Limb (tissue), 2 donors: ENCODE measurements at regions not wholly inside any gene's neighbourhood (a gene's known extent, or its start where the extent isn't known, plus 50 kb on each side); places are given as distances from the start of the nearest gene placed in this dataset.
"Not testable (repeated sequence)": the region's sequence is repeated elsewhere in the genome, so short reads cannot be mapped to it uniquely, and the experiment has no call there.

Experiments used
- DNase-seq, 2 donors: peaks; one replicate each; pipeline ENCODE4 v3.0.0-alpha.2; 2016; ENCODE audit errors: extremely low spot score in 2 of 2

DNA sequence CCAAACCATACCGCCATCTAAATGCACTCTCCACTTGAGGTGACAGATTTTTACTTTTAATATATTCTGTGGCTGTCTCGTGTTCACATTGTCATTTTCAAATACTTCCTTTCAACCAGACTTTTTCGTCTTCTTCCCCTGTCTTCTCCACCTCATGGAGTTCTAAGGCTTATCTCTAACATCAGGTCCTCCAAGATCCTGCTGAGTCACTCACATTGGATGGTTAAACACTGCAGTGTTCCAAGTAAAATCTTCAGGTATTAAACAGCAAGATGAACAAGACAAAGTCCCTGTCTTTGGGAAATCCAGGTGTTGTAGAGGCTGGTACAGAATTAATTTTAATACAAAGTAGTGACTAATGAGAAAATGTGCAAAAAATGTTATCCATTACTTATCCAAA, 330.2 kb upstream of the KIF2B start:
- DNase-seq: no peak

DNA sequence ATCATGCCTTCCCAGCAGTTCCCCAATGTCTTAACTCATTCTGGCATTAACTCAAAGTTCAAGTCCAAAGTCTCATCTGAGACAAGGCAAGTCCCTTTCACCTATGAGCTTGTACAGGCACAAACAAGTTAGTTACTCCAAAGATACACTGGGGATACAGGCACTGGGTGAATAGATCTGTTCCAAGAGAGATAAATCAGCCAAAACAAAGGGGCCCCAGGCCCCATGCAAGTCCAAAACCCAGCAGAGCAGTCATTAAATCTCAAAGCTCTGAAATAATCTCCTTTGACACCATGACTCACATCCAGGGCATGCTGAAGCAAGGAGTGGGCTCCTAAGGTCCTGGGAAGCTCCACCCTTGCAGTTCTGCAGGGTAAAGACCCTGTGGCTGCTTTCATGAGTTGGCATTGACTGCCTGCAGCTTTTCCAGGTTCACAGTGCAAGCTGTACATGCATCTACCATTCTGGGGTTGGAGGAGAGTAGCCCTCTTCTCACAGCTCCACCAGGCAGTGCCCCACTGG, 332.2 kb upstream of the KIF2B start:
- no peak for DNase-seq

DNA sequence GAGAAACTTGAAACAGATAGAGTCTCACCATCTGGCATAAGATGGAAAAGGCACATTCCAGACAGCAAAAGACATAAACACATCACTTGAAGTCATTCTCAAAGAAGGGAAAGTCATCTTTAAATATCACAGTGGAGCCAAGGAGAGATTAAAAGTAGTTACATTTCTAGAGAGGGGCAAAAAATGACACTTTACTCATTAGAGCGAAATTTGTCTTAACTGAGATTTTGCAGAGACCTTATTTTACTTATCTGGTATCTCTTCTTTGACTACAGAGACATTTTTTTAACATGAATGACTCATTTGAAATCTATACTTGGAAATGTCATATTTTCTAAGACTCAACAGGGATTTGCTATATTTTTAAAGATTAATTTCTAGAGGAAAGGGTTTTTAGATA, 339.0 kb upstream of the KIF2B start:
- no peak for DNase-seq

DNA sequence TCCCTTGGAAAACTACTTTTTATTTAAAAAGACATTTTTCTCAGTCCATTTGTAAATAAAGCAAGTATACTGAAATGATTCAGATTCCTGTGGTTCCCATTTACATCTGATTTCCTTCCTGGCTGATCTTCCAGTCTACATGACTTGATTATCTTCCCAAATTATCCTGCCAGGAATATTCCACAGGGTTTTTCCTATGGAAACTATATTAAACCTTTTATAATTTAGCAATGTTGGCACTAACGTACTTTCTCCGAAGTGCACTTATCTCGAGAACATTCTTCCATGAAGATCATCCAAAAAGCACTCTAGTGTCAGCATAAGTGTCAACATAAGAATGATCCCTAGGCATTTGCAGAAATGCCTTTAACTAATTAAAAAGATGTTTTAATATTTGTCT, 347.7 kb upstream of the KIF2B start:
- peak in 1 of 2 donors; percentile 37 for DNase-seq

DNA sequence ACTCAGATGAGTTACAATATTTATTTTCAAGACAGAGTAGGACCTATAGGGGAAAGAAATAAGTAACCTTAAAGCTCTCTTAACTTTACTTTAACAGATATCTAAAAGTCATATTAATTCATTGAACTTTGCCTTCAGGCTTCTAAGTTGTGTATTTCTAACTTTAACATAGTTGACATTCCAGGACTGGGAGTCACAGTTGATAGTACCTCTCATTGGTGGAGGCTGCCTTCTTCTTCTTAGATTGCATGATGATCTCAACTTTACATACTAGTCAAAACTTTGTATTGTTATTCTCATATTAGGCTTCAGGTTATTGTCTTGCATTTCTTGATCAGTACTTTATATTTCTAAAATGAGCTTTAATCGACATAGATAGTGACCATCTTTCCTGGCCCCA, 350.1 kb upstream of the KIF2B start:
- no peak for DNase-seq

DNA sequence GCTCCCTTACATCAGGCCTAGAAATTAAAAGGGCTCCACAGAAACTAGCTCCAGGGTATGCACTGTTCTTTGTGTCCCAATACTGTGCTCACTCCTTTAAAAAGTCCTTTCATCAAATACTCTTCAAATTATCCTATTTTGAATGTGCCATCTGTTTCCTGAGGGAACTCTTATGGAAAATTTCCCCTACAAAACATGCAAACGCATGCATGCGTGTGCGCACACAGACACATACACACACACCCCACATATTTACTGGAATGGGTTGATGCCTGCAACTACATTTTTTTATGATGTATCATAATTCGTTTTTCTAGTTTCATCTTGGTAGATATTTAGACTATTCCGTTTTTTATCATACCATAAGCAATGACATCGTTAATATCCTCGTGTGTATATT, 351.2 kb upstream of the KIF2B start:
- DNase-seq: no peak

DNA sequence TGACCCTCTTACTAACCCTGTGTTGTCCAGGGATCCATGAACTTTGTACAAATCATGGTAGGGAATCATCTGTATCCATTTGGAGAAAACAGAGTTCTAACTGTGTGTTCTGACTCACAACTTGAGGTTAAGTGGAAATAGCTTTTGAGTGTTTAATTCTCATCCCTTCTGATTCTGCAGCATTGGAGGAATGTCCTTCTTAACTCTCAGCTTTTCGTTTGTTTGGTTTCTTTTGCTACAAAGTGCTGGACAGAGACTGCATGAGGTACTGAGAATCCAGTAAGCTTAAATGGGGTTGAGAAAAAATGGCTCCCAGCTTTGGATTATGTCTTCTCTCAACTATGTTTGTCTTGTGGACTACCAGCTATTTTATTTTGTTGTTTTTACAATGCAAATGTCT, 352.1 kb upstream of the KIF2B start:
- no peak for DNase-seq

DNA sequence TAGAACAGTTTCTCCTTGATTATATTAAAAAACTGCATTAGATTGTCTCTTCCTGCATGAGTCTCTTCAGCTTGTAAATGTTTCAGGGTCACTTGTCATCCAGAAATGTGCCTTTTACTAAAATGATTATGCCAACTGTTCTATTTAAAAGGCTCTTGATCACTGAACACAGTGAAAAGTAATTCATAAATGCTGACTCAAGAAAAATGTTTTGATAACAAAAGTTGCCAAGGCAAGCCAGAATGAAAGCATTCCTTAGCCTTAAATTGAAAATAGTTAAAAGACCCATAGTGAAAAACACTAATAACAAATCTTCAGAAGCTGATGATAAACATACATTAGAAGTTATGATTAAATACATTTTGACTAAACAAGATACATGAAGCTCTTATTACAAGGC, 356.0 kb upstream of the KIF2B start:
- no peak for DNase-seq

DNA sequence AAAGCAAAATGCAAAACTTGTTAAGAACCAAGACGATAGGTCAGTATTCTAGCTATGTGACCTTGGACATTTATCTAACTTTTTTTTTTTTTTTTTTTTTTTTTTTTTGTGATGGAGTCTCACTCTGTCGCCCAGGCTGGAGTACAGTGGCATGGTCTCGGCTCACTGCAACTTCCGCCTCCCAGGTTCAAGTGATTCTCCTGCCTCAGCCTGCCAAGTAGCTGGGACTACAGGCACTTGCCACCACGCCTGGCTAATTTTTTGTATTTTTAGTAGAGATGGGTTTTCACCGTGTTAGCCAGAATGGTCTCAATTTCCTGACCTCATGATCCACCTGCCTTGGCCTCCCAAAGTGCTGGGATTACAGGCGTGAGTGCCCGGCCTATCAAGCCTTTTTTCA, 358.3 kb upstream of the KIF2B start:
- DNase-seq: not testable (repeated sequence)

DNA sequence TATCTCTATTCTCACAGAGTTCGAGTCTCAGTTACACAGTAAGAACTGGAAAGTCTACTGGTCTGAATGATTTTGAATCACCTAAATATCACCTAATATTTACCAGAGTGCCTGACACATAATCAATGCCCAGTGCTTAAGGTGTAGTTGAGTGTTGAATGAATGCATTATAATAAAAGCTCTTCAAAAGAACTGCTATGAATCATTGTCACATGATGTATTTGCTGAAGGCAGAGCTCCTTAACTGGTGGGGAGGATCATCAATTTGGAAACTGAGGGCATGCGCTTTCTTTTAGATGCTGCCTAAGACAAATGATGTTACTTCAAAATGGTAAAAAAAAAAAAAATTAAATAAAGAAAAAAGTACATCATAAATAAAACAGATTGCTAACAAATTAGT, 359.4 kb upstream of the KIF2B start:
- no peak for DNase-seq

DNA sequence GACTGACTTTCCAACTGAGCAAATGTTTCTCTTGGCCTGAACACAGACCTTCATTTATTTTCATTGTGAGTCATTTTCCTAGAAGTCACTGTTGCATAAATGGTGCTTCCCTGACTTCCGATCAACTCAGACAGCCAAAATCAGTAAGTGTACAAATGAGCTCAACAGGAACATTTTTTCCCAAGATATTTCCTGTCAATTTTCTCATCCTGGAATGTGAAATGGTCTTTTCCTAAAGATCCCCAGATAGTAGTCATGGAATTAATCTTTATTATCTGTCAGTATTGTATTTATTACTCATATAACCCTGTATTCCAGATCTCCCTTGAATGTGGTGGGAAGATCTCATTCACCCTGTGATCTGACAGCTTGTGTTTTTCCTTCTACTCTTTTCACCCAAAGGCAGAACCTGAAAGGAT, 360.3 kb upstream of the KIF2B start:
- DNase-seq: no peak

DNA sequence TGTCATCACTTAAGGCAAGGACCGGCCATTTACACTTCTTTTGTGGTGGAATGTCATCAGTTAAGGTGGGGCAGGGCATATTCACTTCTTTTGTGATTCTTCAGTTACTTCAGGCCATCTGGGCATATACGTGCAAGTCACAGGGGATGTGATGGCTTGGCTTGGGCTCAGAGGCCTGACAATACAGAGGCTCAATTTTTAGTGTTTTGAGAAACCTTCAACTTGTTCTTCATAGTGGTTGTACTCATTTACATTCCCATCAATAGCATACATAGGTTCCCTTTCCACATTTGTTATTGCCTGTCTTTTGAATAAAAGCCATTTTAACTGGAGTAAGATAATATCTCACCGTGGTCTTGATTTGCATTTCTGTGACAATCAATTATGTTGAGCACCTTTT, 366.8 kb upstream of the KIF2B start:
- DNase-seq: not testable (repeated sequence)

DNA sequence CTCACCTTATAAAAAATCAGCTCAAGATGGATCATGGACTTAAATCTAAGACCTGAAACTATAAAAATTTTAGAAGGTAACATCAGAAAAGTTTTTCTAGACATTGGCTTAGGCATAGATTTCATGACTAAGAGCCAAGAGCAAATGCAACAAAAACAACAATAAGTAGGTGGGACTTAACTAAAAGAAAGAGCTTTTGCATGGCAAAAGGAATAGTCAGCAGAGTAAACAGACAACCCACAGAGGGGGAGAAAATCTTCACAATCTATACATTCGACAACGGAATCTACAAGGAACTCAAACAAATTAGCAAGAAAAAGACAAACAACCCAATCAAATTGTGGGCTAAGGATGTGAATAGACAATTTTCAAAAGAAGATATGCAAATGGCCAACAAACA, 368.4 kb upstream of the KIF2B start:
- DNase-seq: no peak

DNA sequence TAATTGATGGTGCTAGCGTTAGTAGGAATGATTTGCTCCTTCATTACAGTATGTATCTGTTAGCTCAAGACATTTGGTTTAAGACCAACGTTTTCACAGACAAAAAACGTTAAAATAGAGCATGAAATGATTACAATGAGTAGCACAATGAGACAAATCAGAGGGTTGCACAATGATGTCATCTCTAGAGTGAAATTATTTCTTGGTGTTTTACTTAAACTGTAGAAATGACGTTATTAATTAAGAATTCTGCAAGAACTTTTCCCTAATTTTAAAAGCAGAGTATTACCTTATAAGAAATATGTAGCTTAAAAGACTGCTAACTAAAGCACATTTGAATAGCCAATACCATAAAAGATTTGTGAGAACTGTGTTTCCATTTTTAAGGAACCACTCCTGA, 373.4 kb upstream of the KIF2B start:
- no peak for DNase-seq

DNA sequence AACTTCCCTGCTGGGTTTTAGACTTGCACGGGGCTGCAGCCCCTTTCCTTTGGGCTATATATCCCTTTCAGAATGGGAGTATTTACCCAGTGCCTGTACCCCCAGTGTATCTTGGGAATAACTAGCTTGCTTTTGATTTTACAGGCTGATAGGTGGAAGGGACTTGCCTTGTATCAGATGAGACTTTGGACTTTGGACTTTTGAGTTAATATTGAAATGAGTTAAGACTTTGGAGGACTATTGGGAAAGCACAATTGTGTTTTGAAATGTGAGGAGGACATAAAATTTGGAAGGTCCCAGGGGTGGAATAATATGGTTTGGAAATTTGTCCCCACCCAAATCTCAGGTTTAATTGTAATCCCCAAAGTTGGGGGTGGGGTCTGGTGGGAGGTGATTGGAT, 393.8 kb upstream of the KIF2B start:
- no peak for DNase-seq

DNA sequence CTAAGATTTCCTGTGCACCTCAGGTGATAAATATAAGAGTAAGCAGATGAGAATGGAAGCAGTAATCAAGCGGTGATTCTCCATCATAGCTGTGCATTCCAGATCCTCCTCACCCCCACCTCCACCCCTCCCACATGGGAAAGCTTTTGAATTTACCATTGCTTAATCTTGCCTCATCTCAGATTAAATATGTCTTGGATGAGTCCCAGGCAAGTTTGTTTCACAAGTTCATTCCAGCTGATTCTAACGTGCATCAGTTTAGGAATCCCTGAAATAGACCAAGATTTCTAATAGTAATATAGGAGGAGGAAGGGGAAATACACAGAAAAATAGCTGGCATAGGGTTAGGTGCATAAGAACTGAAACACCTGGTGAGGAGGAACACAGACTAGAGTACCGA, 396.2 kb upstream of the KIF2B start:
- no peak for DNase-seq

DNA sequence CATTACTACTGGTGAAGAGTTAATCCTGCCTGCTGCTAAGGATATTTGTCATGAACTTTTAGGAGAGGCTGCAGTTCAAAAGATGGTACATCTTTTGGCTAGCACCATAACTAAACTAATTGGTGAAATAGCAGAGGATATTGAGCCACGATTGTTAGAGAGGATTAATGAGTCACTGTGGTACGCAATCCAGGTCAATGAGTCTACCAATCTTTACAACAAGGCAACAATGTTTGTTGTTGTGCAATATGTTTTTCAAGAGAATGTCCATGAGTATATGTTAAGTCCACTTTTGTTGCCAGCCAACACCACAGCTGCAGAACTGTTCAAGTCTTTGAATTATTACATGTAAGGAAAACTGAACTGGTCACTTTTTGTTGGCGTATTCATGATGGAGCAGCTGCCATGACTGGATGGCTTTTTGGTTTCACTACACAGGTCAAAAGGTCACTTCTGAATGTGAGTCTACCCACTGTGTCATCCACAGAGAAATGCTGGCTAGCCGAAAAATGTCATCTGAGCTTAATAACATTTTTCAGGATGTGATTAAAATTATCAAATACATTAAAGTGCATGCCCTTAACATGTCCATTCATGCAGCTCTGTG, 402.6 kb upstream of the KIF2B start:
- DNase-seq: no peak

DNA sequence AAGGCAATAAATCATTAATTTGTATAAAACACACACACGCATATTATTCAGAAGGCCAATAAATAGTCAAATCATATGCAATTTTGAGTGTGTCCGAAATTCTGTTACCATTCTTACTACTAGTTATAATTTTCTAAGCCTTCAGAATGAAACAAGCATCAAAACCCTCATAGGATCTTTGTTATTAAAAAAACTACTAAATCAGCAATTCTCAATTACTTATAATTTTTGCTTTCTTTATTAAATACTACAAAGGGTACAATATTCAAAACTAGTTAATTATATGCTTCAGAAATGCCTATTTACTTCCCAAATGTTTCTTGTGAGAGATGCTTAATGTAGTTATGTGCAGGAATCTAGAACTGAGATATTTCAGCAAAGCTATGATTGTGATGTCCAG, 413.1 kb upstream of the KIF2B start:
- no peak for DNase-seq

DNA sequence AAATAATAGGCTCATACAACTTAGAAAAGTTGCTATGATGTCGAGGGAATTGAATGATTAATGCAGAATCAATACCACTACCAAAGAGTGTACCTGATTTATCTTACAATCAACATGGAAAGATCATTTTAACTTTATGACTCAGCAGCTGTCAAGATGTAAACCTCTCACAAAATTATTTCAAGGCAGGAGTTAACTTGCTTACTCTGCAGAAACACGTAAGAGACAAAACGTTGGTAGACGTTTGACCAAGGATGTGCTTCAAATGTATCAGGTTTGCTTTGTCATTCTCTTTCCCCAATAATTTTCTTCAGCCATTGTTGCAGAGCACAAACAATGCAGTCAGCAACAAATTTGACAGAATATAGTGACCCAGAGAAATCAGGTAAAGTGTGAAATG, 415.8 kb upstream of the KIF2B start:
- no peak for DNase-seq

DNA sequence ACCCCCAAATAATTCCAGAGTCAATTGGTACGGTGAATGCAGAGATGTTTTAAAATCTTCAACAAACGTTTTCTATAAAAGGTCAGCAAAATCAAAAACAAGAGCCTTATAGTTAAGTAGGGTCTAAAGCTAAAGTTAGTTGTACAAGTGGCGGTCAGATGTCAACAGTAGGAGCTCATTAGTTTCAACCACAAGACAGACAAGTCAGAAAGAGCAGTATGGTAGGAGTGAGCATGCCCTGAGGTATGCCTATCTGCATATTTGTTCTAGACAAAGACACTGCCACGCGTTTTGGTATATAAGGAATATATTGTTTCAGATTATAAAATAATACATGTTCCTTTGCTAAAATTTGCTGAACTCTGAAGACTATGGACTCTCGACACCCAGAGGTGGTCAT, 431.5 kb upstream of the KIF2B start:
- no peak for DNase-seq

DNA sequence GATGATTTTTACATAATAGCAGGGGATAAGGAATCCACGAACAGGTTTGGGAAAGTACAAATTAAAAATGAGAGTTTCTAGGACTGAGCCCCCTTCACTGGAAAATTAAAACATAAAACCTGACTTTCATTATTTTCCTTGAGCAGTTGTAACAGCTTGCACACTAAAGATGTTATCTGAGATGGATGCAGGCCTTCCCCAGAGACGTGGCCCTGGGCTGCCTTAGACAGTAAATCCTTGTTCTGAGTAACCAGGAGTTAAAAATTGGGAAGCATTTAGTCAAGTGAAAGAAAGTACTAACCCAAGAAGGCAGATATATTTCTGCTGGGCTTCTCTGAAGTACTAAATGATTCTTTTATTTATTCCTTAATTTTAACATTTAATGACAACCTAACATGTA, 432.2 kb upstream of the KIF2B start:
- no peak for DNase-seq

DNA sequence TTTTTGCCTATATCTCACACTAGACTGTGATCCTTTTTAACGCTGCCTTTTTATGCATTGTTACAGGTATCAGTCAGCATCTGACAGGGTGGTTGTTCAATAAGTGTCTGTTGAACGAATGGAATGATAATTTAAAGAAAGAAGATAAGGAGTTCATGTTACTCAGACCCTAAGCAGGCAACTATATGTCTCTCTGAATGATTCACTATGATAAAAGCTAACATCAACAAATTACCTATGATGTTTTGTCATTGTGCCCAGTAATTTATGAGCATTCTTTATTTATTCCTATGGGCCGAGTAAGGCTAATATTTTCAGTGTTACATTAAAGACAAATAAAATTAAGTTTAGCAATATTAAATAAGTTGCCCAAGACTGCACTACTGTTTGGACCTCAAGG, 435.0 kb upstream of the KIF2B start:
- DNase-seq: no peak

DNA sequence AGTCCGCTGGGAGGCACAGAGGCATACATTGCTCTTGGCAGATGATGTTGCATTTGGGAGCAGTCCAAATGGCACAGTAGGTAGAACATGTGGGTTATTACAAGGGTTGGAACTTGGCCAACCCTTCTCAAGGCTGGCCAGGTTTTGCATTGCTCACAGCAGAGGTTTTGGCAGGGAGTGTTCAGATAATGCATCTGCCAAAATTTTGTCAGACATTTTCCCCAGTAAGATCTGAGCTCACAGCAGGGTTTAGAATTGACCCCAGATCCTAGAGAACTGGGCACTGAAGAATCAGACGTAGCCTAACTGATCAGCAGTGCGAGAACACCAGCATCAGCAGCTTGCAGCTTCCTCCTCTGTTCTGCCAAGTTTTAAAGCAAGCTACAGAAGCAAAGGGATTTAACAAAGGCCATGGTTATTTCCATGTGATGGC, 468.8 kb upstream of the KIF2B start:
- peak; percentile 59 to 71 for DNase-seq

DNA sequence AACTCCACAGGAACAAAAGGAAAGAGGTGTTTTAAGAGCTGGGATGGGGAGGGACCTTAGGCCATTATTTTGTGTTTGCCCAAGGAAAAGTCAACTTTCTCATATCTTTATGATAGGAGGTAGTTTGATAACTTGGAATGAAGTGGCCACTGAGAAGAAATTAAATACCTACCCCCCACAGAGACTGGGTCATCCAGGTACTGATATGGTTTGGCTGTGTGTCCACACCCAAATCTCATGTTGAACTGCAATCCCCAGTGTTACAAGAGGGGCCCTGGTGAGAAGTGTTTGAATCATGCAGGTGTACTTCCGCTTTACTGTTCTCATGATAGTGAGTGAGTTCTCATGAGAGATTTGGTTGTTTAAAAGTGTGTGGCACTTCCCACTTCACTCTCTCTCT, 477.9 kb upstream of the KIF2B start:
- DNase-seq: no peak
